GM21360 (cell line): ENCODE measurements at regions not wholly inside any gene's neighbourhood (a gene's known extent, or its start where the extent isn't known, plus 50 kb on each side); places are given as distances from the start of the nearest gene placed in this dataset.

Source experiments
- ATAC-seq: cut with Tn5 transposase; IDR thresholded peaks from one replicate; pipeline ENCODE4 v1.9.1; 2021; ENCODE audit warnings: mild to moderate bottlenecking, moderate library complexity; ENCODE audit not compliant: unreplicated experiment

DNA sequence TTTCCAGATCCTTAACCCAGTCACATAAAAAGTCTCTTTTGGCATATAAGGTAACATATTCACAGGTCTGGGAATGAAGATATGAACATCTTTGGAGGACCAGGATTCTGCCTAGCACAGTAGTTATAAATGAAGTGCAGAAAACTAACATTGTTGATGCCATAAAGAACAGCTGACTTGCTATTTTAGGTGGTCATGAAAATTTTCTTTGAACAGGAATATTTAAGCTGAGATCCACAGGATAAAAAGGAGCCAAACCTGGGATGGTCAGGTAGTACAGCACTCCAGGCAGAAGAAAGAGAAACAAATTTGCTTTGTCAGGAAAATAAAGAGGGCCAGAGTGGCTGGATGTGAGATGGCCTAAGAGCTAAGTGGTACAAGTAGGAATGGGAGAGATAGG, 80.0 kb downstream of the CENPW start:
- no peak for ATAC-seq

DNA sequence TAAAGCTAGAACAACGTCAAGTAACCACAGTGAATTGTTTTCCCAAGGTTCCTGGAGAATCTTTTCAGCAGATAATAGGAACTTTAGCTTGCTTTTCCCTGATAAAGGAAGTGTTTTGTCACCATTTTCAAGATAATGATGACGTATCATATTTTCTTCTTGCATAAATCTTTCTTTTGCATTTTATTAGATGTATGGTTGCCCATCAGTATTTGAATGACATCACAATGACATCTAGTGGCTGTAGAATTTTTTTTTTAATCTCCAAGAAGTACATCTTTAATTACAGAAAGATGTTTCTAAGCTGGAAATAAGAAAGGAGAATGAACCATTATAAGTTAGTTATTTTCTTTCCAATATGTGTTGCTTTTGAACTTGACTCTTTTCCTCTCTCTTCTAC, 83.0 kb downstream of the CENPW start:
- ATAC-seq, result no peak

GRCh38 chr6:126427713-126428112, 87.8 kb downstream of the CENPW start:
- no peak for ATAC-seq

- no peak for ATAC-seq
Observed at GRCh38 chr6:126429866-126430265, 90.0 kb downstream of the CENPW start.

DNA sequence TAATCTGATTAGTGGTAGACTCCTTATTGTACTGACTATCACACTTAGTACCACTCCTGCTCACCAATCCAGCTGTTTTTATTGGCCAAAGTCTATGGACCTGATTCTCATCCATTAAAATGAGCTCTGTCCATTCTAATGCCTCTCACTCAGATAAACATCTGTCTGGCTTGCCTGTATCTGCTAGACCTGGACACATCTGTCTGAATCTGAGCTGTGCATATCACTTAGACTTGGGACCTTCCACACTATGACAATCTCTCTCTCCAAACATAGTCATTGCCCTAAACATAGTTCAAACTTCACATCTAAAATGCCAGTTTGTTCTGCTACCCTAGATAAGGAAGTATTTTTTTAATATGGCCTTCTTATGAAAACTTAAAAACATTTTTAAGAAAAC, 92.6 kb downstream of the CENPW start:
- no peak for ATAC-seq

DNA sequence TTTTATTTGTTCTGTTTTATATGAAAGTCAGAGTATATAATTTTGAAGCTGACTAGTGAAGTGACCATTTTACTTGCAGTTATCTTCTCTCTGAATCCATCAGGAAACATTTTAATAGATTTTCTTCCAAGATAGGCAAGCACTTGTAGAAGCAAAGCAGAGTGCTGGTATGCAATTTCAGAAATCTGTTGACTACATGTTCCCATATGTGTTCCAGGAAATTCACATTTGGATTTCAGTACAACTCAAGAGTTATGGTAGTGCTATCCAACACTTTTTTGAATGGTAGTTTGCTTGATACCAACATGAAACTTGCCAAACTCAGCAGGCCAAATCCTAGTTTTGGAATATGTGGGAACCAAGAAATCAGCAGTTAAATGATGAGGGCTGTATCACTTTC, 94.0 kb downstream of the CENPW start:
- ATAC-seq, result no peak

- ATAC-seq, result no peak
Observed at GRCh38 chr6:126437205-126437604, 97.3 kb downstream of the CENPW start.

DNA sequence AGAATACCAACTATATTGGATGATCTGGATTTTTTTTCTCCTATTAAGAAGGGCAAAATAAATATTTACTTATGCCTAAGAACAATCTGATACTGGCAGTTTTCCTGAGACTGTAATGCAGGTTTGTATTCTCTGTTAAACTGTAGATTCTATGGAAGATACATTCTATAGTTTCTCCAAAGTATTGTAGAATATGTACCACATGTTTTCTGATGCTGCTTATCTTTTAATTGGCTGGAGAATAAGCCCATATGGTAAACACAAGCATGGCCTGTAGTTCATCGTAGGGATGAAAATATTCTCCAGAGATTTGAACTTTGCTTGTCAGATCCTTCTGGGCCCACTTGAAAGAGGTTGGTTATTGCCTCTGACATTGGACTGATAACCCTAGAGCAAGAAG, 99.1 kb downstream of the CENPW start:
- no peak for ATAC-seq

DNA sequence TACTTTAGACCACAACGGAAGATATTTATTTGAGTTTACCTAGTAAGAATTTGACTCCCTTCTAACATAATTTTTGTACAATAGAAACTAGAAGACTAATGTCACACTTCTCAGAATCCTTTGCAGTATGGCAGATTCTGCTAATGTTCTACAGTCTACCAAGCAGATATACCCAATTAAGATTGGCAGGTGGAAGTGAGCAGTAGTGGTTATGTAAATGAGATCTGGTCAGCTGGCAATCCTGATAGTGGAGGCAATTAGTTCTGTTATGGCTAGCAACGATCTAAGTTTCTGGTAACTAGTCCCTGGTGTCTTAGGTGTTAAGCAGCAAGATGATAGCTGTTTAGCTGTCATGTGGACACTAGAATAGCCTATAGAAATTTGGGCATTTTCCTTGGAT, 101.0 kb downstream of the CENPW start:
- ATAC-seq, result no peak

- ATAC-seq, result no peak
Observed at GRCh38 chr6:126444659-126445273, 104.9 kb downstream of the CENPW start.

- ATAC-seq, result no peak
Observed at GRCh38 chr6:126446248-126446647, 106.3 kb downstream of the CENPW start.

- no peak for ATAC-seq
Observed at GRCh38 chr6:126447367-126447766, 107.5 kb downstream of the CENPW start.

DNA sequence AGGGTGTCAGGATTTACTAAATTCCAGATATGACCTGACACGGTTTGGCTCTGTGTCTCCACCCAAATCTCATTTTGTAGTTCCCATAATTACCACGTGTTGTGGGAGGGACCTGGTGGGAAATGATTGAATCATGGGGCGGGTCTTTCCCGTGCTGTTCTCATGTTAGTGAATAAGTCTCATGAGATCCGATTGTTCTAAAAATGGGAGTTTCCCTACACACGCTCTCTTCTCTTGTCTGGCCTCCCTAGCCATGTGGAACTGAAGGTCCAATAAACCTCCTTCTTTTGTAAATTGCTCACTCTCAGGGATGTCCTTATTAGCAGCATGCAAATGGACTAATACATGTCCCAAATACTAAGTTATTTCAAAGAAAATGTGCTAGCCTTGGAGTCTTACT, 121.1 kb downstream of the CENPW start:
- ATAC-seq, result no peak

- ATAC-seq, result no peak
Observed at GRCh38 chr6:126464245-126464644, 124.3 kb downstream of the CENPW start.

DNA sequence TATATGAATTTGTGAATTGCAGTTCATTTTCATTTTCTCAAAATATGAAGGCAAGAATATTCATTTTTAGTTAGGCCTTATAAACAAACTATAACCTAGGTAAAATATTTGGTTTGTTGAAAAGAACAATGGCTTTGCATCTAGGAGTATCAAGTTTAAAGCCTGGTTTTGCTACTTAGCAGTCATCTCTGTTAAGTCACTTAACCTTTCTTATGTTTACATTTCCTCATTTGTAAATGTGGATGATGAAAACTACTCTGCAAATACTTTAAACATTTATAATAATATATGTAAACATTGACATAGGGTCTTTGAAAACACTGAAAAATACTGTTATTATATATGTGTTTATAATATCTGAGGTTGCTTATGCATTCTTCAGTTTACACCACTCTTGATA, 135.5 kb downstream of the CENPW start:
- no peak for ATAC-seq

- no peak for ATAC-seq
Observed at GRCh38 chr6:126477678-126478077, 137.8 kb downstream of the CENPW start.

DNA sequence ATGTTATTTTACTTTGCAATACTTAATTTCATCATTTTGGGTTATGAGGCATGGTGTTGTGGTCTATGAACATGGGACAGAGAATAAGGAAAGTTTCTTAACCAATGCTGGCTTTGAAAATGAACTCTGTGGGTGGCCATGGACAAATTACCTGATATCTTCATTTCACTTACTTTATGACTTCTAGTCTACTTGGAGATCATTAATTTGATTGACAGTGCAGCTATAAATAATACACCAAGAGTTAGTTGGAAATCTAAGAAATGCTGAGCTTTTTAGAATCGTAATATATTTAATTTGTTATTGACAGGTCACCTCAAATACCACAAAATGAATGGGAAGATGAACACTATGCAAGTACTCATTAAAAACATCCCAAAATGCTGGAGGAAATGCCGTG, 140.4 kb downstream of the CENPW start:
- ATAC-seq, result no peak

DNA sequence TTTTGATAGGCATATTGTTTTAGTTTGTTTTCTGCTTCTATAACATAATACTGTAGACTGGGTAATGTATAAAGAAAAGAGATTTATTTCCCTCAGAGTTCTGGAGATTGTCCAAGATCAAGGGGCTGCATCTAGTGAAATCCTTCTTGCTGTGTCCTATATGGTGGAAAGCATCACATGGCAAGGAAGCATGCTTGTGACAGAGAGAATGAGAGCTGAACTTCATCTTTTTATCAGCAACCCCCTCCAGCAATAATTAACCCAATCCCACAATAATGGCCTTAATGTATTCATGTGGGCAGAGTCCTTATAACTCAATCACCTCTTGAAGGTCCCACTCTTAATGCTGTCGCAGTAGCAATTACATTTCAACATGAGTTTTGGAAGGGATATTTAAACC, 141.4 kb downstream of the CENPW start:
- no peak for ATAC-seq

- ATAC-seq, result no peak
Observed at GRCh38 chr6:126504792-126505191, 164.9 kb downstream of the CENPW start.

DNA sequence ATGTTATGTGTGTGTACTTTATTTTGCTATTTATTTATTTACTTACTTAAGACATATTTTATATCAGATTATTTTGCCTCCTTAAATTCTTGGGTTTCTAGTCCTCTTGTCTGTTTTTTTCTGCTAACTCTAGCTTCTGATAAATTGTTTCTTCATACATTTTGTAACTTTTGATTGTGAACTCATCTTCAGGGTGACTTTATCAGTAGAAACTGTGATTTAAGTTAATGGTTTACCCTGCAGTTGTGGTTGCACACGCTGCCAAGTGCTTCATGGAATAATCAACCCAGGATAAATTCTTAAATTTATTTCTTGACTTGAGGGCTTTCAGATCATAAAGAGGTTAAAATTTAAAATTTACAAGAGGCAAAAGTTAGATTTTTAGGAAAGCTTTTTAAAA, 173.3 kb downstream of the CENPW start:
- ATAC-seq, result no peak

- no peak for ATAC-seq
Observed at GRCh38 chr6:126516411-126516810, 176.5 kb downstream of the CENPW start.

GRCh38 chr6:126524811-126525326, 185.0 kb downstream of the CENPW start:
- no peak for ATAC-seq

GRCh38 chr6:126526547-126526946, 186.6 kb downstream of the CENPW start:
- no peak for ATAC-seq
